BJ (cell line): ENCODE measurements at regions not wholly inside any gene's neighbourhood (a gene's known extent, or its start where the extent isn't known, plus 50 kb on each side); places are given as distances from the start of the nearest gene placed in this dataset.

Experiments used
- CTCF ChIA-PET: fragments of 350-600 bp; formaldehyde crosslinking; extraction: SDS; loops from one replicate; lab custom pipeline; 2021; ENCODE audit warnings: antibody characterized with exemption, inconsistent platforms; lab: Yijun Ruan, JAX
- POLR2A ChIA-PET: fragments of 300-600 bp; sonication (Branson Sonifier 250); formaldehyde crosslinking; extraction: SDS; loops from one replicate; lab custom pipeline; 2021; ENCODE audit warnings: antibody characterized with exemption; lab: Charles Lee
- DNase-seq: peaks from one replicate; pipeline ENCODE4 v3.0.0-alpha.2; 2011; ENCODE audit warnings: low read depth
- H3K27me3 ChIP-seq: 2 replicates; pipeline ENCODE4 v1.6.0; 2011; ENCODE audit warnings: low read length; ENCODE audit not compliant: control insufficient read depth, insufficient read depth
- H3K36me3 ChIP-seq: 2 replicates; pipeline ENCODE4 v1.5.1; 2011; ENCODE audit warnings: low read length; ENCODE audit not compliant: control insufficient read depth, insufficient read depth
- H3K4me3 ChIP-seq: 2 replicates; pipeline ENCODE4 v1.5.1; 2011; ENCODE audit warnings: low read depth, mild to moderate bottlenecking, control low read depth, low read length
- CTCF ChIP-seq: IDR thresholded peaks from 2 replicates; pipeline ENCODE4 v1.5.1; 2011; ENCODE audit warnings: low read depth, mild to moderate bottlenecking, control low read depth, inconsistent platforms, low read length, moderate library complexity; ENCODE audit not compliant: insufficient read depth

GRCh38 chr1:209389258-209389657, 194.3 kb upstream of the CAMK1G start:
- ChIA-PET CTCF (no interaction called here), POLR2A (no interaction called here)
- no peaks in the 10 kb centered on the region for H3K27me3 ChIP-seq
- no peak for DNase-seq
- no peak for TF ChIP-seq CTCF
- no peak overlapping the region for H3K4me3 ChIP-seq
- no peaks in the 10 kb centered on the region for H3K36me3 ChIP-seq

- no peaks in the 10 kb centered on the region for H3K36me3 ChIP-seq
- CTCF ChIA-PET = no interaction called here
- no peak for DNase-seq
- H3K4me3 ChIP-seq = no peak overlapping the region
- POLR2A ChIA-PET = no interaction called here
- no peaks in the 10 kb centered on the region for H3K27me3 ChIP-seq
- TF ChIP-seq CTCF = no peak
These were observed 193.5 kb upstream of the CAMK1G start for GRCh38 chr1:209389975-209390374.

GRCh38 chr1:209390764-209391163, 192.8 kb upstream of the CAMK1G start:
- CTCF ChIA-PET = no interaction called here
- POLR2A ChIA-PET = no interaction called here
- H3K36me3 ChIP-seq = no peaks in the 10 kb centered on the region
- no peak for TF ChIP-seq CTCF
- DNase-seq = no peak
- H3K27me3 ChIP-seq = no peaks in the 10 kb centered on the region
- H3K4me3 ChIP-seq = no peak overlapping the region

GRCh38 chr1:209391792-209392191, 191.7 kb upstream of the CAMK1G start:
- ChIA-PET POLR2A (no interaction called here), CTCF (no interaction called here)
- Histone ChIP-seq H3K36me3 (no peaks in the 10 kb centered on the region), H3K27me3 (no peaks in the 10 kb centered on the region), H3K4me3 (no peak overlapping the region)
- no peak for TF ChIP-seq CTCF
- DNase-seq = no peak

- Histone ChIP-seq H3K27me3 (no peaks in the 10 kb centered on the region), H3K36me3 (no peaks in the 10 kb centered on the region), H3K4me3 (no peak overlapping the region)
- POLR2A ChIA-PET = no interaction called here
- TF ChIP-seq CTCF = no peak
- no peak for DNase-seq
- CTCF ChIA-PET = interaction anchor here (1.3 kb wide), 1 partner anchor 42 kb away, joined by 3 read pairs; no protein-coding TSS in a partner anchor
These were observed 188.3 kb upstream of the CAMK1G start for GRCh38 chr1:209395169-209395568.
